HCT116 (cell line): ENCODE measurements at regions not wholly inside any gene's neighbourhood (a gene's known extent, or its start where the extent isn't known, plus 50 kb on each side); places are given as distances from the start of the nearest gene placed in this dataset.

Experiments used
- ATAC-seq: fragments of 200-7000 bp; cut with Tn5 transposase; 2 replicates; pipeline ENCODE4 v1.9.1; 2020; ENCODE audit warnings: mild to moderate bottlenecking, moderate library complexity
- BruUV-seq: library from RNA; stranded (reverse); fragments of 400-500 nt; replicated peaks from 2 replicates; lab custom pipeline; 2021; lab: Mats Ljungman, UMichigan
- CTCF ChIA-PET: fragments of 300-600 bp; sonication (Branson Sonifier 250); formaldehyde crosslinking; loops from one replicate; lab custom pipeline; 2021; ENCODE audit warnings: antibody characterized with exemption; lab: Charles Lee
- POLR2A ChIA-PET: fragments of 300-600, 350-600 bp; sonication (Branson Sonifier 250); formaldehyde crosslinking; loops from one replicate; lab custom pipeline; 2021; ENCODE audit warnings: antibody characterized with exemption; lab: Charles Lee
- RAD21 ChIA-PET, 2 experiments: fragments of 300-600 bp; sonication (Branson Sonifier 250); formaldehyde crosslinking; loops; one replicate each; lab custom pipeline; 2023; ENCODE audit warnings: low total read pairs in 2 of 2; ENCODE audit not compliant: uncharacterized antibody in 2 of 2, unreplicated experiment in 2 of 2, low non-redundant PET in 1 of 2; lab: Charles Lee
- DNase-seq: peaks from one replicate; pipeline ENCODE4 v3.0.0-alpha.2; 2010; ENCODE audit warnings: low read depth, low spot score
- H2AFZ ChIP-seq: fragments of 200-600 bp; shearing (Covaris generic), sonication (generic); 2 replicates; pipeline ENCODE4 v1.6.1; 2017; ENCODE audit warnings: low read depth, mixed run types, mixed read lengths, antibody characterized with exemption, low read length; ENCODE audit not compliant: poor library complexity, severe bottlenecking
- H3K27ac ChIP-seq: 2 replicates; pipeline ENCODE4 v1.5.1; 2012; ENCODE audit warnings: low read depth, low read length
- H3K27me3 ChIP-seq: fragments of 200-600 bp; sonication (generic); 2 replicates; pipeline ENCODE4 v1.6.1; 2016; ENCODE audit warnings: mixed run types, low read length, mixed read lengths; ENCODE audit not compliant: insufficient read depth
- H3K36me3 ChIP-seq, 2 experiments: fragments of 200-500 bp in 1 of 2; fragments of 200-600 bp in 1 of 2; sonication (Bioruptor generic) in 1 of 2; sonication (generic) in 1 of 2; 2 replicates each; pipeline versions ENCODE4 v1.5.1 to v1.6.1; 2014 to 2016; ENCODE audit warnings: low read length in 2 of 2, inconsistent platforms in 1 of 2, mixed read lengths in 1 of 2, mixed run types in 1 of 2; ENCODE audit not compliant: insufficient read depth in 2 of 2, control insufficient read depth in 1 of 2
- H3K4me1 ChIP-seq, 2 experiments: fragments of 200-600 bp in 1 of 2; sonication (generic) in 1 of 2; 2 replicates each; pipeline versions ENCODE4 v1.5.1 to v1.6.1; 2012 to 2017; ENCODE audit warnings: low read length in 2 of 2, inconsistent platforms in 1 of 2, mild to moderate bottlenecking in 1 of 2, mixed read lengths in 1 of 2, mixed run types in 1 of 2, moderate library complexity in 1 of 2; ENCODE audit not compliant: insufficient read depth in 2 of 2, control insufficient read depth in 1 of 2
- H3K4me2 ChIP-seq: fragments of 200-600 bp; sonication (generic); 2 replicates; pipeline ENCODE4 v1.6.1; 2017; ENCODE audit warnings: mixed run types, low read length, mixed read lengths
- H3K4me3 ChIP-seq, 2 experiments: fragments of 200-600 bp in 1 of 2; sonication (generic) in 1 of 2; replicated peaks in 1 of 2; 2 replicates each; pipeline ENCODE4 v1.5.1; 2011 to 2016; ENCODE audit warnings: low read length in 2 of 2, control low read depth in 1 of 2, low read depth in 1 of 2, mild to moderate bottlenecking in 1 of 2, mixed read lengths in 1 of 2, mixed run types in 1 of 2
- H3K79me2 ChIP-seq: fragments of 200-600 bp; sonication (generic); 2 replicates; pipeline ENCODE4 v1.6.1; 2017; ENCODE audit warnings: mild to moderate bottlenecking, mixed run types, low read length, moderate library complexity, mixed read lengths; ENCODE audit not compliant: insufficient read depth
- H3K9ac ChIP-seq: fragments of 200-600 bp; sonication (generic); 2 replicates; pipeline ENCODE4 v1.6.1; 2016; ENCODE audit warnings: low read length, mixed read lengths
- H3K9me2 ChIP-seq: fragments of 200-600 bp; sonication (generic), shearing (Covaris generic); 2 replicates; pipeline ENCODE4 v1.6.1; 2017; ENCODE audit warnings: mixed run types, mild to moderate bottlenecking, moderate library complexity; ENCODE audit not compliant: insufficient read depth
- H3K9me3 ChIP-seq, 2 experiments: fragments of 200-500 bp in 1 of 2; fragments of 200-600 bp in 1 of 2; sonication (Bioruptor generic) in 1 of 2; sonication (generic) in 1 of 2; 2 replicates each; pipeline ENCODE4 v1.6.1; 2014 to 2017; ENCODE audit warnings: low read length in 2 of 2, mixed read lengths in 2 of 2, inconsistent platforms in 1 of 2, low read depth in 1 of 2, mild to moderate bottlenecking in 1 of 2, mixed run types in 1 of 2, moderate library complexity in 1 of 2; ENCODE audit not compliant: control insufficient read depth in 1 of 2, insufficient read depth in 1 of 2
- H4K20me1 ChIP-seq: fragments of 200-600 bp; sonication (generic), shearing (Covaris generic); 2 replicates; pipeline ENCODE4 v1.6.1; 2017; ENCODE audit warnings: mixed run types, mild to moderate bottlenecking, moderate library complexity; ENCODE audit not compliant: insufficient read depth
- EGR1 ChIP-seq: IDR thresholded peaks from 2 replicates; pipeline ENCODE4 v1.6.1; 2012; ENCODE audit warnings: low read depth
- ELF1 ChIP-seq: IDR thresholded peaks from 2 replicates; pipeline ENCODE4 v1.6.1; 2012; ENCODE audit warnings: low read depth, borderline replicate concordance
- EZH2 ChIP-seq: fragments of 200-600 bp; sonication (generic); IDR thresholded peaks from 2 replicates; pipeline ENCODE4 v1.6.1; 2017; ENCODE audit warnings: antibody characterized with exemption, mixed run types
- EZH2phosphoT487 ChIP-seq: fragments of 200-600 bp; IDR thresholded peaks from 2 replicates; pipeline ENCODE4 v1.6.1; 2018; ENCODE audit warnings: antibody characterized with exemption, borderline replicate concordance
- JUND ChIP-seq: IDR thresholded peaks from 2 replicates; pipeline ENCODE4 v1.6.1; 2012
- POLR2A ChIP-seq: IDR thresholded peaks from 2 replicates; pipeline ENCODE4 v1.7.0; 2011; ENCODE audit warnings: borderline replicate concordance; ENCODE audit not compliant: insufficient read depth, insufficient read length; ENCODE audit errors: extremely low read depth
- POLR2AphosphoS5 ChIP-seq: IDR thresholded peaks from 2 replicates; pipeline ENCODE4 v1.6.1; 2011; ENCODE audit warnings: mild to moderate bottlenecking, low read depth, low read length, moderate library complexity
- RAD21 ChIP-seq: IDR thresholded peaks from 2 replicates; pipeline ENCODE4 v1.6.1; 2012; ENCODE audit warnings: low read depth, mild to moderate bottlenecking
- SIN3A ChIP-seq: IDR thresholded peaks from 2 replicates; pipeline ENCODE4 v1.6.1; 2012; ENCODE audit warnings: low read depth
- SP1 ChIP-seq: IDR thresholded peaks from 2 replicates; pipeline ENCODE4 v1.6.1; 2012; ENCODE audit warnings: low read depth
- ZFX ChIP-seq: fragments of 450-650 bp; IDR thresholded peaks from 2 replicates; pipeline ENCODE4 v1.6.1; 2017
- ZNF274 ChIP-seq: fragments of 200-500 bp; sonication (Bioruptor generic); IDR thresholded peaks from 2 replicates; pipeline ENCODE4 v1.6.1; 2014; ENCODE audit warnings: mild to moderate bottlenecking, low read depth, low read length, inconsistent platforms
- intact Hi-C: fragments of 100-400 bp; cut with micrococcal nuclease; formaldehyde crosslinking; loops from 2 replicates; pipeline ENCODE4 v1.10.0; 2022
- TF ChIP-seq, protein P1 (sequence below): IDR thresholded peaks from 2 replicates; pipeline ENCODE4 v1.6.1; 2012; ENCODE audit warnings: low read depth
- TF ChIP-seq, protein P2 (sequence below): IDR thresholded peaks from 2 replicates; pipeline ENCODE4 v1.6.1; 2012

DNA sequence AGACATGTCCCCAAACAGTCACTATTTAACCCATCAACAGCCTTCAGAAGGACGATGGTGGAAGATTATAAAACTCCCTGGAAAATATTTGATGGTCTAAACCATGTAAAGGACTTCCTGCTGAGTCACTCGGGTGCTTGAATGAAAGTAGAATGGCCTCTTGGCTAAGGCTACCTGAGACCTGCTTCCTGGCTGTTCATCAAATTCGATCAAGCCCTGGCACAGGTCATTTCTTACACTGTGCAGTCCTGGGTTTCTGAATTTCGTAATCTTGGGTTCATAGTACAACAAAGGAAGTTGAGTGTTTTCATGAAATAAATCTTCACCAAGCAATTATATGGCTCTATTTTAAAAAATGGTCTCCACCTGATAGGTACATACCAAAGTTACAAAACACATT is 260.3 kb upstream of the RNF32 start:
- no TSS peak for BruUV-seq
- Histone ChIP-seq H3K79me2 (no peaks in the 10 kb centered on the region), H3K36me3 (no peaks in the 10 kb centered on the region), H3K4me3 (no peak overlapping the region), H3K27me3 (peaks cover 20% of the 10 kb centered on the region), H3K4me2 (no peak overlapping the region), H3K9ac (no peak overlapping the region), H3K27ac (no peak overlapping the region), H3K9me2 (no peaks in the 10 kb centered on the region), H3K4me1 (no peaks in the 10 kb centered on the region), H4K20me1 (no peaks in the 10 kb centered on the region), H2AFZ (no peak overlapping the region), H3K9me3 (no peaks in the 10 kb centered on the region)
- DNase-seq, result no peak
- no peak for ATAC-seq
- ChIA-PET POLR2A (no interaction called here), RAD21 (no interaction called here), CTCF (no interaction called here)
- TF ChIP-seq ZFX (no peak), SP1 (no peak), POLR2AphosphoS5 (no peak), ELF1 (no peak), EGR1 (no peak), POLR2A (no peak), EZH2phosphoT487 (no peak), SIN3A (no peak), JUND (no peak), RAD21 (no peak), ZNF274 (no peak), EZH2 (no peak)
- TF ChIP-seq, protein P1, sequence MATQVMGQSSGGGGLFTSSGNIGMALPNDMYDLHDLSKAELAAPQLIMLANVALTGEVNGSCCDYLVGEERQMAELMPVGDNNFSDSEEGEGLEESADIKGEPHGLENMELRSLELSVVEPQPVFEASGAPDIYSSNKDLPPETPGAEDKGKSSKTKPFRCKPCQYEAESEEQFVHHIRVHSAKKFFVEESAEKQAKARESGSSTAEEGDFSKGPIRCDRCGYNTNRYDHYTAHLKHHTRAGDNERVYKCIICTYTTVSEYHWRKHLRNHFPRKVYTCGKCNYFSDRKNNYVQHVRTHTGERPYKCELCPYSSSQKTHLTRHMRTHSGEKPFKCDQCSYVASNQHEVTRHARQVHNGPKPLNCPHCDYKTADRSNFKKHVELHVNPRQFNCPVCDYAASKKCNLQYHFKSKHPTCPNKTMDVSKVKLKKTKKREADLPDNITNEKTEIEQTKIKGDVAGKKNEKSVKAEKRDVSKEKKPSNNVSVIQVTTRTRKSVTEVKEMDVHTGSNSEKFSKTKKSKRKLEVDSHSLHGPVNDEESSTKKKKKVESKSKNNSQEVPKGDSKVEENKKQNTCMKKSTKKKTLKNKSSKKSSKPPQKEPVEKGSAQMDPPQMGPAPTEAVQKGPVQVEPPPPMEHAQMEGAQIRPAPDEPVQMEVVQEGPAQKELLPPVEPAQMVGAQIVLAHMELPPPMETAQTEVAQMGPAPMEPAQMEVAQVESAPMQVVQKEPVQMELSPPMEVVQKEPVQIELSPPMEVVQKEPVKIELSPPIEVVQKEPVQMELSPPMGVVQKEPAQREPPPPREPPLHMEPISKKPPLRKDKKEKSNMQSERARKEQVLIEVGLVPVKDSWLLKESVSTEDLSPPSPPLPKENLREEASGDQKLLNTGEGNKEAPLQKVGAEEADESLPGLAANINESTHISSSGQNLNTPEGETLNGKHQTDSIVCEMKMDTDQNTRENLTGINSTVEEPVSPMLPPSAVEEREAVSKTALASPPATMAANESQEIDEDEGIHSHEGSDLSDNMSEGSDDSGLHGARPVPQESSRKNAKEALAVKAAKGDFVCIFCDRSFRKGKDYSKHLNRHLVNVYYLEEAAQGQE, result no peak
- TF ChIP-seq, protein P2, sequence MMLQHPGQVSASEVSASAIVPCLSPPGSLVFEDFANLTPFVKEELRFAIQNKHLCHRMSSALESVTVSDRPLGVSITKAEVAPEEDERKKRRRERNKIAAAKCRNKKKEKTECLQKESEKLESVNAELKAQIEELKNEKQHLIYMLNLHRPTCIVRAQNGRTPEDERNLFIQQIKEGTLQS, result no peak
- TF ChIP-seq, all 23 proteins: peak for 0
- intact Hi-C loops, result no loop called here
